CD14-positive monocyte (primary cell): ENCODE measurements at regions not wholly inside any gene's neighbourhood (a gene's known extent, or its start where the extent isn't known, plus 50 kb on each side); places are given as distances from the start of the nearest gene placed in this dataset.

Experiments used
- DNase-seq, 3 donors: peaks; one replicate each; pipeline ENCODE4 v3.0.0-alpha.2; 2011 to 2022
- H2AFZ ChIP-seq: 2 replicates; pipeline ENCODE4 v1.6.0; 2012; ENCODE audit warnings: mild to moderate bottlenecking, low read depth, low read length, inconsistent platforms; ENCODE audit not compliant: insufficient read depth, poor library complexity, severe bottlenecking
- H3K27ac ChIP-seq, 2 donors: 1 replicate in 1 of 2; 2 replicates in 1 of 2; pipeline ENCODE4 v1.5.1; 2012 to 2013; ENCODE audit warnings: low read length in 2 of 2, control low read depth in 1 of 2, inconsistent platforms in 1 of 2, low read depth in 1 of 2, mild to moderate bottlenecking in 1 of 2
- H3K27me3 ChIP-seq, 2 donors: one replicate each; pipeline versions ENCODE4 v1.6.0 to v1.6.1; 2011 to 2013; ENCODE audit warnings: low read length in 2 of 2; ENCODE audit not compliant: control insufficient read depth in 2 of 2, insufficient read depth in 2 of 2
- H3K36me3 ChIP-seq, 2 donors: replicated peaks in 1 of 2; 1 replicate in 1 of 2; 2 replicates in 1 of 2; pipeline versions ENCODE4 v1.5.1 to v1.6.1; 2012 to 2013; ENCODE audit warnings: low read length in 2 of 2, control low read depth in 1 of 2, inconsistent platforms in 1 of 2, mild to moderate bottlenecking in 1 of 2; ENCODE audit not compliant: insufficient read depth in 2 of 2, control insufficient read depth in 1 of 2
- H3K4me1 ChIP-seq, 2 donors: 1 replicate in 1 of 2; 2 replicates in 1 of 2; pipeline versions ENCODE4 v1.5.1 to v1.6.1; 2012 to 2013; ENCODE audit warnings: low read length in 2 of 2, control low read depth in 1 of 2, inconsistent platforms in 1 of 2, mild to moderate bottlenecking in 1 of 2, moderate library complexity in 1 of 2; ENCODE audit not compliant: insufficient read depth in 2 of 2, control insufficient read depth in 1 of 2
- H3K4me2 ChIP-seq: replicated peaks from 2 replicates; pipeline ENCODE3; 2012; ENCODE audit warnings: low read length, moderate library complexity, mild to moderate bottlenecking; ENCODE audit not compliant: poor library complexity, severe bottlenecking; ENCODE audit errors: extremely low read depth
- H3K4me3 ChIP-seq, 3 experiments: fragments of 200-600 bp in 1 of 3; sonication (generic) in 1 of 3; replicated peaks in 1 of 3; 1 replicate in 2 of 3; 2 replicates in 1 of 3; pipeline ENCODE4 v1.5.1; 2011 to 2013; ENCODE audit warnings: low read length in 3 of 3, mild to moderate bottlenecking in 3 of 3, control low read depth in 2 of 3, low read depth in 2 of 3, inconsistent platforms in 1 of 3, moderate library complexity in 1 of 3
- H3K79me2 ChIP-seq: 2 replicates; pipeline ENCODE4 v1.6.0; 2012; ENCODE audit warnings: mild to moderate bottlenecking, control low read depth, inconsistent platforms, low read length, moderate library complexity; ENCODE audit not compliant: insufficient read depth
- H3K9ac ChIP-seq: 2 replicates; pipeline ENCODE4 v1.6.0; 2017; ENCODE audit warnings: low read length, mild to moderate bottlenecking; ENCODE audit not compliant: insufficient read depth, poor library complexity, severe bottlenecking
- H3K9me3 ChIP-seq, 2 donors: replicated peaks in 1 of 2; 1 replicate in 1 of 2; 2 replicates in 1 of 2; pipeline versions ENCODE4 v1.5.1 to v1.6.1; 2012 to 2013; ENCODE audit warnings: low read length in 2 of 2, control low read depth in 1 of 2; ENCODE audit not compliant: control insufficient read depth in 1 of 2, insufficient read depth in 1 of 2
- H4K20me1 ChIP-seq: 2 replicates; pipeline ENCODE4 v1.6.0; 2012; ENCODE audit warnings: mild to moderate bottlenecking, low read length, control low read depth, moderate library complexity; ENCODE audit not compliant: insufficient read depth
- H3K27ac Mint-ChIP-seq, 7 donors: one replicate each; pipeline ENCODE4 v1.8.0; 2020; ENCODE audit warnings: mild to moderate bottlenecking in 7 of 7, mixed read lengths in 7 of 7, moderate library complexity in 6 of 7, inconsistent platforms in 2 of 7
- H3K27me3 Mint-ChIP-seq, 3 donors: one replicate each; pipeline ENCODE4 v1.8.0; 2021 to 2022; ENCODE audit warnings: low read depth in 3 of 3, mild to moderate bottlenecking in 3 of 3, mixed read lengths in 3 of 3, moderate library complexity in 3 of 3, inconsistent platforms in 1 of 3
- H3K36me3 Mint-ChIP-seq, 2 donors: one replicate each; pipeline ENCODE4 v1.8.0; 2020; ENCODE audit warnings: mixed read lengths in 2 of 2, inconsistent platforms in 1 of 2, mild to moderate bottlenecking in 1 of 2
- H3K4me1 Mint-ChIP-seq: one replicate; pipeline ENCODE4 v1.8.0; 2020; ENCODE audit warnings: mild to moderate bottlenecking, mixed read lengths
- H3K4me3 Mint-ChIP-seq, 2 donors: one replicate each; pipeline ENCODE4 v1.8.0; 2020; ENCODE audit warnings: mild to moderate bottlenecking in 2 of 2, mixed read lengths in 2 of 2, moderate library complexity in 1 of 2
- H3K9me3 Mint-ChIP-seq, 7 donors: one replicate each; pipeline ENCODE4 v1.8.0; 2020 to 2022; ENCODE audit warnings: mixed read lengths in 7 of 7, mild to moderate bottlenecking in 6 of 7, moderate library complexity in 6 of 7, inconsistent platforms in 2 of 7
- WGBS: methylation state at CpG from one replicate; pipeline ENCODE4 v1.1.5; 2013; ENCODE audit warnings: missing lambda C conversion rate; ENCODE audit not compliant: insufficient coverage; 5-methylcytosine and 5-hydroxymethylcytosine counted together
- intact Hi-C, 2 donors: fragments of 100-400 bp; cut with micrococcal nuclease; formaldehyde crosslinking; loops; one replicate each; pipeline versions ENCODE4 v1.15.0 to v1.15.1; 2023
- TF ChIP-seq, protein P1 (sequence below): fragments of 200-600 bp; IDR thresholded peaks from one replicate; pipeline ENCODE4 v1.8.0; 2022; ENCODE audit warnings: antibody characterized with exemption, mild to moderate bottlenecking

DNA sequence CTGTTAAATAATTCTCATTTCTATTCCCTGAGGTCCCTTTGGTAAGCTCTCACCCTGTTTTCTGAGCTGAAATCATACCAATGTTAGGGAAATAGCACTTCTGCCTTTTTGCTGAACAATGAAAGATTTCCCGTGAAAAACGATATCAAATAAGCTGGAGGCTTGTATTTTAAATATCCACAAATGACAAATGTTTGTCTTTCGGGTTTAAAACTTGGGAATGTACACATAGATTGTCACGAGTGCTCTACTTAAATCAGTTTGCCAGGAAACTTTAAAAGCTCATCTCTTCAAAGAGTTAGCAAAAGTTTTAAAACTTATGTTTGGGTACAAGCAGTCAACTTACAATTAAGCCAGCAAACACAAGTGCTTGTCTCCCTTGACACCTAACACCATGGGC is 393.5 kb upstream of the MON1B start:
- H3K79me2 ChIP-seq: no peaks in the 10 kb centered on the region
- H3K9me3 Mint-ChIP-seq: peaks cover 0 to 20% (median 7%) of the 10 kb centered on the region in 7 donors
- H3K27me3 ChIP-seq: no peaks in the 10 kb centered on the region
- H3K27ac ChIP-seq: no peak overlapping the region
- intact Hi-C loops: no loop called here
- H2AFZ ChIP-seq: no peak overlapping the region
- no peaks in the 10 kb centered on the region for H3K36me3 Mint-ChIP-seq
- H3K9ac ChIP-seq: no peak overlapping the region
- DNase-seq: no peak
- TF ChIP-seq, protein P1, sequence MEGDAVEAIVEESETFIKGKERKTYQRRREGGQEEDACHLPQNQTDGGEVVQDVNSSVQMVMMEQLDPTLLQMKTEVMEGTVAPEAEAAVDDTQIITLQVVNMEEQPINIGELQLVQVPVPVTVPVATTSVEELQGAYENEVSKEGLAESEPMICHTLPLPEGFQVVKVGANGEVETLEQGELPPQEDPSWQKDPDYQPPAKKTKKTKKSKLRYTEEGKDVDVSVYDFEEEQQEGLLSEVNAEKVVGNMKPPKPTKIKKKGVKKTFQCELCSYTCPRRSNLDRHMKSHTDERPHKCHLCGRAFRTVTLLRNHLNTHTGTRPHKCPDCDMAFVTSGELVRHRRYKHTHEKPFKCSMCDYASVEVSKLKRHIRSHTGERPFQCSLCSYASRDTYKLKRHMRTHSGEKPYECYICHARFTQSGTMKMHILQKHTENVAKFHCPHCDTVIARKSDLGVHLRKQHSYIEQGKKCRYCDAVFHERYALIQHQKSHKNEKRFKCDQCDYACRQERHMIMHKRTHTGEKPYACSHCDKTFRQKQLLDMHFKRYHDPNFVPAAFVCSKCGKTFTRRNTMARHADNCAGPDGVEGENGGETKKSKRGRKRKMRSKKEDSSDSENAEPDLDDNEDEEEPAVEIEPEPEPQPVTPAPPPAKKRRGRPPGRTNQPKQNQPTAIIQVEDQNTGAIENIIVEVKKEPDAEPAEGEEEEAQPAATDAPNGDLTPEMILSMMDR: no peak
- no peak overlapping the region for H3K27ac Mint-ChIP-seq
- no peaks in the 10 kb centered on the region for H4K20me1 ChIP-seq
- 82% methylated on average over 4 of the region's 4 CpGs for WGBS
- no peaks in the 10 kb centered on the region for H3K36me3 ChIP-seq
- H3K9me3 ChIP-seq: peaks cover 6 to 7% of the 10 kb centered on the region in 2 donors
- no peak overlapping the region for H3K4me2 ChIP-seq
- no peak overlapping the region for H3K4me3 Mint-ChIP-seq
- H3K27me3 Mint-ChIP-seq: peaks cover 0 to 2% (median 2%) of the 10 kb centered on the region in 3 donors
- no peaks in the 10 kb centered on the region for H3K4me1 ChIP-seq
- no peaks in the 10 kb centered on the region for H3K4me1 Mint-ChIP-seq
- H3K4me3 ChIP-seq: no peak overlapping the region

DNA sequence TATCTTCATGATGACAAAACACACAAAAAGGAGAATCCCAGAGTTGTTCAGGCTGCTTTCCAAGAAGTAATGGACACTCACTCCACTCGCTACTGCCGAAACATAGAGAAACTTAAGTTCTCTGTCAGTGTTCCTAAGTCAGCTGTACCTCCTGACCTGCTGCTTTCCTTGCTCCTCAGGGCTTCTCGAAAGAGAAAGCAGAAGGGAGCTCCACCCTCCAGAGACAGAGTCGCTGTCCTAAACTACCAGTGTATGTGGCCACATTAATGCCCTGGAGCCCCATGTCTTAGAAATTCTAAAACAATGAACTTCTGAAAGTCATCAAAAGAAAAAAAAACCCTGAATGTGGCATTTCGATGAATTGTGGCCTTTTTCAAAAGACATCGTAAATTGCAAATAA is 390.8 kb upstream of the MON1B start:
- no peak overlapping the region for H3K9ac ChIP-seq
- H4K20me1 ChIP-seq: no peaks in the 10 kb centered on the region
- intact Hi-C loops: loop anchor here in 1 of 2 donors (2.0 kb wide), 1 partner anchor 33 kb away; no protein-coding TSS in a partner anchor
- H3K4me1 ChIP-seq: no peaks in the 10 kb centered on the region
- DNase-seq: no peak
- H3K27me3 ChIP-seq: no peaks in the 10 kb centered on the region
- no peak overlapping the region for H3K4me3 ChIP-seq
- H3K79me2 ChIP-seq: no peaks in the 10 kb centered on the region
- Mint-ChIP-seq H3K27me3 (peaks cover 0 to 2% (median 0%) of the 10 kb centered on the region in 3 donors), H3K36me3 (no peaks in the 10 kb centered on the region), H3K4me3 (no peak overlapping the region), H3K9me3 (peaks cover 0 to 23% (median 7%) of the 10 kb centered on the region in 7 donors), H3K27ac (no peak overlapping the region), H3K4me1 (no peaks in the 10 kb centered on the region)
- H3K27ac ChIP-seq: no peak overlapping the region
- TF ChIP-seq, protein P1: no peak
- H3K36me3 ChIP-seq: no peaks in the 10 kb centered on the region
- H3K9me3 ChIP-seq: peaks cover 0 to 8% of the 10 kb centered on the region in 2 donors
- H3K4me2 ChIP-seq: no peak overlapping the region
- no peak overlapping the region for H2AFZ ChIP-seq
- WGBS: 84% methylated on average over 2 of the region's 6 CpGs
